ENCODE measurements at regions not wholly inside any gene's neighbourhood (a gene's known extent, or its start where the extent isn't known, plus 50 kb on each side); places are given as distances from the start of the nearest gene placed in this dataset.

DNA sequence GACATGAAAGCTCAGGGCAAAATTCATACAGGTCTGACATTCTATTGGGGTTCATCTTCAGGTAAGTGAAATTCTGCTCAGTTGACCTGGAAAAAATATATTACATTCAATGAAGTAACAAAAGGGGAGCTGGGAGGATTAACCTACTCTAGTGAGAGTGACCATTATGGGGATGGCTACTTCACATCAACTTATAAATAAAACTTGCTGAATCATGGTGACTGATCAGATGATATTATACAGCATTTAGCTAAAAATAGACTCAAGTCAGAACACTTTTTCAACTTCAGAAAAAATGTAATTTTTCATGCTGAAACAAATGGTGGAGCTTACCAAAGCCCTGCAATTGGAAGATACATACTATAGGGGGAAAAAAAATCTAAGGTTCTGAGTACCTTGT lies 800.2 kb downstream of the FSCB start:
- no peak for TF ChIP-seq CTCF (IDR thresholded peaks at IDR 0.05)
- no peak for TF ChIP-seq POLR2A (IDR thresholded peaks at IDR 0.05)
